ENCODE measurements at regions not wholly inside any gene's neighbourhood (a gene's known extent, or its start where the extent isn't known, plus 50 kb on each side); places are given as distances from the start of the nearest gene placed in this dataset.

GRCh38 chr11:10941871-10942270 is 84.0 kb upstream of the ZBED5 start:
- no peak for TF ChIP-seq CTCF (IDR thresholded peaks at IDR 0.05; ENCODE audit: control extremely low read depth, extremely low read depth)
- ATAC-seq (ENCODE audit: insufficient read depth, low FRiP score) (no peak), DNase-seq (no peak)
- no peak overlapping the region for H3K9ac ChIP-seq (ENCODE audit: insufficient read depth in 1 of 2, low read length in 2 of 2)
- 92 to 96% methylated on average over 1 of the region's 1 CpG for WGBS, 2 donors
- no peaks in the 10 kb centered on the region for H3K27me3 ChIP-seq (ENCODE audit: control insufficient read depth in 3 of 3, insufficient read depth in 3 of 3, low read length in 2 of 3)
- no peaks in the 10 kb centered on the region for H3K9me3 ChIP-seq (ENCODE audit: control insufficient read depth in 4 of 4, insufficient read depth in 3 of 4, low read length in 3 of 4)
- no peaks in the 10 kb centered on the region for H3K4me1 ChIP-seq (ENCODE audit: control insufficient read depth in 5 of 5, insufficient read depth in 5 of 5, low read length in 5 of 5)
- H3K27ac ChIP-seq (ENCODE audit: low read depth in 1 of 2, low read length in 1 of 2), result no peak overlapping the region
- H3K36me3 ChIP-seq (ENCODE audit: control insufficient read depth in 4 of 4, insufficient read depth in 4 of 4, low read length in 4 of 4), result no peaks in the 10 kb centered on the region
- no peak overlapping the region for H3K4me3 ChIP-seq

GRCh38 chr11:10941414-10941813 is 83.6 kb upstream of the ZBED5 start:
- H3K4me3 ChIP-seq, result no peak overlapping the region
- no peak for ATAC-seq (ENCODE audit: insufficient read depth, low FRiP score)

GRCh38 chr11:10938650-10939387 is 81.0 kb upstream of the ZBED5 start:
- peaks cover 0 to 4% (median 0%) of the 10 kb centered on the region in 5 donors for H3K4me1 ChIP-seq (ENCODE audit: control insufficient read depth in 5 of 5, insufficient read depth in 5 of 5, low read length in 5 of 5)
- no peak for TF ChIP-seq CTCF (IDR thresholded peaks at IDR 0.05; ENCODE audit: control extremely low read depth, extremely low read depth)
- no peak overlapping the region for H3K27ac ChIP-seq (ENCODE audit: low read depth in 1 of 2, low read length in 1 of 2)
- H3K9ac ChIP-seq (ENCODE audit: insufficient read depth in 1 of 2, low read length in 2 of 2), result no peak overlapping the region
- 94 to 95% methylated on average over 5 of the region's 5 CpGs for WGBS, 2 donors
- no peaks in the 10 kb centered on the region for H3K9me3 ChIP-seq (ENCODE audit: control insufficient read depth in 4 of 4, insufficient read depth in 3 of 4, low read length in 3 of 4)
- no peaks in the 10 kb centered on the region for H3K27me3 ChIP-seq (ENCODE audit: control insufficient read depth in 3 of 3, insufficient read depth in 3 of 3, low read length in 2 of 3)
- no peaks in the 10 kb centered on the region for H3K36me3 ChIP-seq (ENCODE audit: control insufficient read depth in 4 of 4, insufficient read depth in 4 of 4, low read length in 4 of 4)
- H3K4me3 ChIP-seq, result no peak overlapping the region
- DNase-seq, result no peak
- ATAC-seq (ENCODE audit: insufficient read depth, low FRiP score), result no peak

More at GRCh38 chr11:10941414-10941813, 83.6 kb upstream of the ZBED5 start:
- no peak for DNase-seq
- no peak for TF ChIP-seq CTCF (IDR thresholded peaks at IDR 0.05; ENCODE audit: control extremely low read depth, extremely low read depth)
- no peaks in the 10 kb centered on the region for H3K4me1 ChIP-seq (ENCODE audit: control insufficient read depth in 5 of 5, insufficient read depth in 5 of 5, low read length in 5 of 5)
- no peak overlapping the region for H3K27ac ChIP-seq (ENCODE audit: low read depth in 1 of 2, low read length in 1 of 2)
- no peaks in the 10 kb centered on the region for H3K36me3 ChIP-seq (ENCODE audit: control insufficient read depth in 4 of 4, insufficient read depth in 4 of 4, low read length in 4 of 4)
- WGBS, 2 donors, result 62 to 75% methylated on average over 1 of the region's 1 CpG
- no peaks in the 10 kb centered on the region for H3K9me3 ChIP-seq (ENCODE audit: control insufficient read depth in 4 of 4, insufficient read depth in 3 of 4, low read length in 3 of 4)
- H3K9ac ChIP-seq (ENCODE audit: insufficient read depth in 1 of 2, low read length in 2 of 2), result no peak overlapping the region
- H3K27me3 ChIP-seq (ENCODE audit: control insufficient read depth in 3 of 3, insufficient read depth in 3 of 3, low read length in 2 of 3), result no peaks in the 10 kb centered on the region

GRCh38 chr11:10938231-10938630 is 80.4 kb upstream of the ZBED5 start:
- 95 to 96% methylated on average over 5 of the region's 5 CpGs for WGBS, 2 donors
- ATAC-seq (ENCODE audit: insufficient read depth, low FRiP score) (no peak), DNase-seq (no peak)
- H3K27me3 ChIP-seq (ENCODE audit: control insufficient read depth in 3 of 3, insufficient read depth in 3 of 3, low read length in 2 of 3), result no peaks in the 10 kb centered on the region
- H3K4me1 ChIP-seq (ENCODE audit: control insufficient read depth in 5 of 5, insufficient read depth in 5 of 5, low read length in 5 of 5), result peaks cover 0 to 4% (median 0%) of the 10 kb centered on the region in 5 donors
- no peaks in the 10 kb centered on the region for H3K36me3 ChIP-seq (ENCODE audit: control insufficient read depth in 4 of 4, insufficient read depth in 4 of 4, low read length in 4 of 4)
- H3K27ac ChIP-seq (ENCODE audit: low read depth in 1 of 2, low read length in 1 of 2), result no peak overlapping the region
- no peak for TF ChIP-seq CTCF (IDR thresholded peaks at IDR 0.05; ENCODE audit: control extremely low read depth, extremely low read depth)
- H3K9me3 ChIP-seq (ENCODE audit: control insufficient read depth in 4 of 4, insufficient read depth in 3 of 4, low read length in 3 of 4), result no peaks in the 10 kb centered on the region
- H3K9ac ChIP-seq (ENCODE audit: insufficient read depth in 1 of 2, low read length in 2 of 2), result no peak overlapping the region
- no peak overlapping the region for H3K4me3 ChIP-seq

Measured in lung (tissue), 11 donors.